GM19467 (cell line): ENCODE measurements at regions not wholly inside any gene's neighbourhood (a gene's known extent, or its start where the extent isn't known, plus 50 kb on each side); places are given as distances from the start of the nearest gene placed in this dataset.
"Not testable (repeated sequence)": the region's sequence is repeated elsewhere in the genome, so short reads cannot be mapped to it uniquely, and the experiment has no call there.

Source experiments
- ATAC-seq: cut with Tn5 transposase; IDR thresholded peaks from one replicate; pipeline ENCODE4 v1.9.1; 2021; ENCODE audit warnings: mild to moderate bottlenecking, moderate library complexity; ENCODE audit not compliant: unreplicated experiment

DNA sequence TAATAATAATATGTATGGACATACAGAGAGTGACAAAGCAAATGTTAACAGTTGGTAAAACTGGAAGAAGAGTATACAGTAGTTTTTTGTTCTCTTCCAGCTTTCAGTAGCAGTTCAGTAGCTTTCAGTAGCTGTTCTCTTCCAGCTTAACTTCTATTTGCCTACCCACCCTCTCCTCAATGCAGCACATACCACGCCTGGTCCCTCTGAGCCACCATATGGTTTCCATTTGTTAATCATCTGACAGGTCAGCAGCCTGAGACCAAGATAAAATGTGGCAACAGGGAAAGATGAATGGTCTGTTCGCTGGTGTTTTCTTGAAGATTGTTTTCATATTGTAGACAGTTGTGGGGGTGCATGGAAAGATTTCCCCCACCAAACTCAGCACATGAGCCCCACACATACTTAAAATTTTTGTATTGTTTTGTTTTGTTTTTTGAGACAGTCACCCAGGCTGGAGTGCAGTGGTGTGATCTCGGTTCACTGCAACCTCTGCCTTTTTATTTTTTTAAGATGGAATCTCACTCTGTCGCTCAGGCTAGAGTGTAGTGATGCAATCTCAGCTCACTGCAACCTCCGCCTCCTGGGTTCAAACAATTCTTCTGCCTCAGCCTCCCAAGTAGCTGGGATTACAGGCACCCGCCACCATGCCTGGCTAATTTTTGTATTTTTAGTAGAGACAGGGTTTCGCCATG is 56.8 kb downstream of the ATP6V0E2 start:
- ATAC-seq: not testable (repeated sequence)

GRCh38 chr7:149933776-149934175 is 60.0 kb downstream of the ATP6V0E2 start:
- ATAC-seq: not testable (repeated sequence)

- not testable (repeated sequence) for ATAC-seq
These were observed 73.6 kb downstream of the ATP6V0E2 start for GRCh38 chr7:149947346-149947745.

DNA sequence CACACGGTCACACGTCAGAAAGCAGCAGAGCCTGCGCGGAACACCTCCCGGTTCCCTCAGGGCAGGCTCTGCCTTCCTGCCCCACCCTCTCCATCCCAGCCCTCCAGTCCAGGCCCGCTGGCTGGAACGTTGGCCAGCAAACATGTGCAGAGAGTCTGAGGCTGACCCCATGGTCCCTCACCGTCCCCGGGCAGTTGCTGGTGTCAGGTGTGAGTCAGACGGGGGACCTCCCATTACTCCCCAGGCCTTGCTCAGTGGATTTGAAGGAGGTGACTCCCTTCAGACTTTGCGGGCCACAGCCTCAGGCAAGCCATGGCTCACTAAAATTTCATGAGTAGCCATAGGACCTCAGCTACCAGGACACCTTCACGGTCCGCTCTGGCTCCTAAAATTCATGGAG is 74.7 kb downstream of the ATP6V0E2 start:
- not testable (repeated sequence) for ATAC-seq

GRCh38 chr7:149949863-149950577 is 76.3 kb downstream of the ATP6V0E2 start:
- not testable (repeated sequence) for ATAC-seq

DNA sequence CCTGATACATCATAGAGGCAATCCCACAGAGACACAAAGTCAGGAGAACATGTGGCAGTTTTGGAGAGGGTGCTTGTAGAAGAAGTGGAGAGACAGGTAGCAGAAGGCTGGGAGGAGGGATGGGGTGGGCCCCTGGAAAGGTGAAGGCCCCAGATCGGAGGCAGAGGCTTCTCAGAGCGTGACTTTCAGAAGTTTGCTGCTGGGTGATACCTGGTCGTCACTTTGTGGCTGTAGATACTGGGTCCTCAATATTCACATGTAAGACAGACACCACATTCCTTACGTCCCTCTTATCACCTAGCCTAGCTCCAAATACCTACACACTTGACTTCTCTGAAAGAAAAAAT is 76.8 kb downstream of the ATP6V0E2 start:
- not testable (repeated sequence) for ATAC-seq

DNA sequence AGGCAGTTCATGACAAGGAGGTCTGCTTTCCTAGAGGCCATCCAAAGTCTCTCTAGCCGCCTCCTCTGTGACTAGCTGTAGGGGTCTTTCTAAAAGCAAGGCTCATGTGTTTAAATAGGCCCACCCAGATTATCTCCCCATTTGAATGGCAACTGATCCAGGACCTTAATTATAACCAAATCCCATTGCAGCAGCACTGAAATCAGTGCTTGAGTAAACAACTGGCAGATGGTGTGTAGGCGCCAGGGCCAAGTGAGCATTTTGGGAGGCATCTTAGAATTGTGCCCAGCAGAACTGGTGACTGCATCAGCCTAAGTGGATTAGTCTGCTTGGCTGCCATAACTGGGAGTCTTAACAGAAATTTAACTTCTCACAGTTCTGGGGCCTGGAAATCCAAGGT is 77.8 kb downstream of the ATP6V0E2 start:
- not testable (repeated sequence) for ATAC-seq

GRCh38 chr7:149958880-149959279 is 85.1 kb downstream of the ATP6V0E2 start:
- ATAC-seq: not testable (repeated sequence)

DNA sequence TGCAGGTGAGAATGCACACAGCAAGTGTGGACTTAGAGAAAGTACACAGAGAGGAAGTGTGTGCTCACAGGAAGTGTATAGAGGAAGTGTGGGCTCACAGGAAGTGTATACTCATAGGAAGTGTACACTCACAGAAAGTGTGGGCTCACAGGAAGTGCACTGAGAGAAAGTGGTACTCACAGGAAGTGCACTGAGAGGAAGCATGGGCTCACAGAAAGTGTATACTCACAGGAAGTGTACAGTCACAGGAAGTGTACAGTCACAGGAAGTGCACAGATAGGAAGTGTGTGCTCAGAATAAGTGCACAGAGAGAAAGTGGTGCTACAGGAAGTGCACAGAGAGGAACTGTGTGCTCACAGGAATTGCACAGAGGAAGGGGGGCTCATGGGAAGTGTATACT is 87.1 kb downstream of the ATP6V0E2 start:
- ATAC-seq: not testable (repeated sequence)

- ATAC-seq: not testable (repeated sequence)
These were observed 88.1 kb downstream of the ATP6V0E2 start for GRCh38 chr7:149961878-149962277.

GRCh38 chr7:149962685-149963319 is 89.0 kb downstream of the ATP6V0E2 start:
- not testable (repeated sequence) for ATAC-seq

GRCh38 chr7:149963985-149964384 is 90.2 kb downstream of the ATP6V0E2 start:
- ATAC-seq: not testable (repeated sequence)

- ATAC-seq: not testable (repeated sequence)
These were observed 92.7 kb downstream of the ATP6V0E2 start for GRCh38 chr7:149966444-149966843.

DNA sequence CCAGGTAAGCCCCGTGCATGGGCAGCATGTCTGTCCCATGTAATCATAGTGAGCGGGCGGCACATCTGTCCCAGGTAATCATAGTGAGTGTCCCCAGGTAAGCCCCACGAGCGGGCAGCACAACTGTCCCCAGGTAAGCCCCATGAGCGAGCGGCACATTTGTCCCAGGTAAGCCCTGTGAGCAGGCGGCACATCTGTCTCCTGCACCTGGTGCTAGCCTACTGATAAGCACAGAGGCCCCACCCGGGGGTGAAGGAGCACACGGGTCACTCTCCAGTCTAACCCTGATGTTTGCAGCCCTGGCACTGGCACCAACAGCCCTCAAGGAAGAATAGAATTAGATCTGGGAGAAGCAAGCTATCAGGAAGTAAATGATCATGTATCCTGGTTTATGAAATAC is 99.2 kb downstream of the ATP6V0E2 start:
- not testable (repeated sequence) for ATAC-seq

DNA sequence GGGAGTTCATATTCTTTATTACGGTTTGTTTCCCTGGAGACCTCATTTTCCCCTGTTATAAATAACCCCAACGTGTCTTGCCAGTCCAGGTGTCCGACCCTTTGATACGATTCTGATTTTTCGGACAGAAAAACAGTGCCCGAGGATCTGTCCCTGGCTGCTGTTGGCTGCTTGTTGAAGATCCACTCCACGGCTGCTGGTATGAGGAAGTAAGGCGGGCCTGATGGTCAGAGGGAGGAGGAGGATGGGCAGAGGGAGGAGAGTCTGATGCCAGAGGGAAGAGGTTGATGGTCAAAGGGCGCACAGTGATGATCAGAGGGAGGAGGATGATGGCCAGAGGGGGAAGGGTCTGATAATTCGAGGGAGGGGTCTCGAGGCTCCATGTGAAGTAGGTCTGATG is 99.9 kb downstream of the ATP6V0E2 start:
- ATAC-seq: not testable (repeated sequence)

DNA sequence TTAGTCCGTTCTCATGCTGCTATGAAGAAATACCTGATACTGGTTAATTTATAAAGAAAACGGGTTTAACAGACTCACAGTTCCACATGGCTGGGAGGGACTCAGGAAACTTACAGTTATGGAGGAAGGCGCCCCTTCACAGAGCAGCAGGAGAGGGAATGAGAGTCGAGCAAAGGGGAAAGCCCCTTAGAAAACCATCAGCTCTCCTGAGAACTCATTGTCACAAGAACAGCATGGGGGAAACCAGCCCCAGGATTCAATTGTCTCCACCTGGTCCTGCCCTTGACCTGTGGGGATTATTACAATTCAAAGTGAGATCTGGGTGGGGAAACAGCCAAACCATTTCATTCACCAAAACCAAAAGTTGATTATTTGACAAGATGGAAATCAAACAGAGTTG is 101.8 kb downstream of the ATP6V0E2 start:
- not testable (repeated sequence) for ATAC-seq

GRCh38 chr7:149978537-149978936 is 104.8 kb downstream of the ATP6V0E2 start:
- ATAC-seq: not testable (repeated sequence)

DNA sequence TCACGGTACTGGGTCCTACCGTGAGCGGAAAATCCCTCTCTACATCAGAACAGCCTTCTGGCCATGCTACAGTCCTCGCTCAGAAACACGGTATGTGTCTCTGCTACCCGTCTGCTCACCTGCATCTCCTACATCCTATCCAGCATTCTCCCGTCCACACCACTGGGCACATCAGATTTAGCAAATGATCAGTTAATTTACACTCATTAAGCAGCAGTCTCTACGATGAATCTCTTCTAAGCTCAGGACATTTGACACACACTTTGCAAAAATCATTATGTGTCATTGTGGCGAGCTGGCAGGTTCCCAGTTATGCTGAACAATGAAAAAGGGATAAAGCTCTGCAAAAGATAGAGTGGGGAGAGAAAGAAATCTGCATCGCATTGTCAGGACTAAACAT is 105.2 kb downstream of the ATP6V0E2 start:
- not testable (repeated sequence) for ATAC-seq

- ATAC-seq: not testable (repeated sequence)
These were observed 108.9 kb downstream of the ATP6V0E2 start for GRCh38 chr7:149982537-149983112.

- ATAC-seq: not testable (repeated sequence)
These were observed 113.1 kb downstream of the ATP6V0E2 start for GRCh38 chr7:149986866-149987265.

- not testable (repeated sequence) for ATAC-seq
These were observed 118.0 kb downstream of the ATP6V0E2 start for GRCh38 chr7:149991652-149992302.
